HG03469 (cell line): ENCODE measurements at regions not wholly inside any gene's neighbourhood (a gene's known extent, or its start where the extent isn't known, plus 50 kb on each side); places are given as distances from the start of the nearest gene placed in this dataset.
"Not testable (repeated sequence)": the region's sequence is repeated elsewhere in the genome, so short reads cannot be mapped to it uniquely, and the experiment has no call there.

Experiments used
- ATAC-seq: cut with Tn5 transposase; IDR thresholded peaks from one replicate; pipeline ENCODE4 v1.9.1; 2021; ENCODE audit warnings: mild to moderate bottlenecking, moderate library complexity, moderate number of reproducible peaks; ENCODE audit not compliant: unreplicated experiment

DNA sequence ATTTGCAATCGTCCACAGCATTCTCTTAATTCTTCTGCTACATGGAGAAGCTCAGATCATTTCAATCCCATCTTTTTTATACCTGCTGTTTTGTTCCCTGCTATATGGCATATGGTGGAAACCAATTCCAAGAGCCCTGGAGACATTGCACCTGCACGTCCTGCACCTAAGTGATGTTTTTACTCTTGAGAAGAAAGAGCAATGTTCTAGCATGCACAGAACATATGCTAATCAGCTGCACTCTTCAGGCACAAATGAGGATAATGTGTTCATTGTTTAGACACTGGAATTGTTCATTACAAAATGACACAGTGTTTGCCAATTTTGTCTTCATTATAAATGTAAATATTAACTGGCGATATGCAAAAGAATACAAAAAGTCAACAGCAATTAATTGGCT, 935.8 kb downstream of the TLE4 start:
- no peak for ATAC-seq

DNA sequence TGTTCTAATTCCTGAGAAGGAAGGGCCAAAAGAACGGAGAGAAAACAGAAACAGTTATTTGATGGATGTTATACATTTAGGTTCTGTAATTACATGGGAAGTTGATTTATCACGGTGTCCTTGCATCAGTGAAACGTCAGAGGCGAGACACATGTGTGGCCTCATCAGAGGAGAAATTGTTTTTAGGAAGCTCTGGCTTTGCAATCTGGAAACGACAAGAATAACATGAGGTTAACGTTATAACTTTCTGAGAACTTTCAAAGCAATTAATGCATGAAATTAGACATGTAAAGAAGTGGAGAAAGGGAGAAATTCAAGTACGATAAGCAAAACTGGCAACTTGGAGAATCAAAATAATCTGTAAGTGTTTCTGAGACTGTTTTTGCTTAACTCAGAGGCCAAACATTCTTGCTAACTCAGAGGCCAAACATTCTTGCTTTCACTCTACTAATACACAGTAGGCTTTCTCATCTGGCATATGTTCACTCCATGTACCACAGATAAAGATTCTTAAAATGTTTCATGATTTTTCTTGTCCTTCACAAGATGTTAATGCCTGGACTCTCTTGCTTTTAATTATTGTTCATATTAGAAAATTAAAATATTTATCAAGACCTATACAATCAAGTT, 933.0 kb downstream of the TLE4 start:
- no peak for ATAC-seq

DNA sequence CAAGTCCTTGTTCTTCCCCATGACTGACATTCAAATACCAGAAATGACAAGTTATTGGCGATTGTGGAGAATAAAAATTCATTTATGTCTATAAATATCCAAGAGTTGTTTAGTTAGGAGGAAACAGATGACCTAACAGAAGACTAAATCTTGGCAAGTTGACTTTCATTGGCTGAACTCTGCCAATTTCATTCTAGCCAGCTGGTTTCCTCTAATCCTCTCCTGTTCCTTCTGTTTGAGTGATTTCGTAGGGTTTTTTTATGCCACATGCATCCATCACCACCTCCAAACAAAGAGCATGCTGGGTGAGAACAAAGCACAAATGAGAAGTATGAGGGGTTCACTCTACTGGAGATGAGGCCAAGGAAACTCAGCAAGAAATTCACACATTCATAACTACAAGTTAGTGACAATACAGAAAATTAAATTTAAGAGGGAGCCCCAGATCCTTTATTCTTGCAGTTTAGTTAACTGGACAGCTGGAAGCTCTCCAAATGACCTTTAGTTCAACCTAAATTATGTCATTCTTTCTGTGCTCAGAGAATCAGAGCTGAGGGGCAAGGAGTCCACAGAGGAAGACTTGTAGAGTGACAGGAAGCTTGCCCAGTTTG, 932.0 kb downstream of the TLE4 start:
- ATAC-seq: no peak

DNA sequence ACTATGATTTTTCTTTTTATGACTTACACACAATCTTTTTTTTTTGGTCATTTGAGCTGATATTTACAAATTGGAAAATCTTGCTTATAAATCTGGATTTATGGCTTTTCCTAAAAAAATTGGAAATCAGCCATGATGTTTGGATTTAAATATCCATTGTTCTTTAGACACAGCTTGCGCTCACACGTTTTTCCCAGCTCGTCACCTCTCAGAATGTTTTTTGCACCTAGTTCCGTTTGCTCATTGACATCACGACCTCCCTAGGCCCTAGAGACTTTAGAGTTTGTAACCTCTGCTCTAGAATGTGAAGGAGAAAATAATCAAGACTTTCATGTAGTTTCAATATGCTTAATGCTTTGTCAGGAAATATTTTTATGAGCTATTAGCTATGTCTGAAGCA, 930.5 kb downstream of the TLE4 start:
- ATAC-seq: no peak

DNA sequence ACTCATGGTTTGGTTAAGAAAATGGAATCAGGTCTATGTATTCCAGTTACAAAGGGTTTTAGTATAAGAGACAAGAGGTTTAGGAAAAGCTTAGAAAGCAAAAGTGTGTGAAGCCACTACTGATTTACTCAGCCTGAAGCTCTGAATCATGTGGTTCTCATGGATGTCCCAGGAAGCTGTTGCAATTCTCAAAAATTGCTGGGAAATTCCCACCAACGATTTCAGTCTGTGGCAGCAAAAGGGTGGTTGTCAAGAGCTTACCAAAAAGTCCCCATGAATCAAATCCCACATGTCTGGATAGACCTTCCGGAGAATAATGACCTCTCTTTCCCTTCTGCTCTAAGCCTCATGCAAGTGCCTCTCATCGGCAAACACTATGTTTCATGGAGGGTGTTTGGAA, 929.9 kb downstream of the TLE4 start:
- ATAC-seq: no peak

DNA sequence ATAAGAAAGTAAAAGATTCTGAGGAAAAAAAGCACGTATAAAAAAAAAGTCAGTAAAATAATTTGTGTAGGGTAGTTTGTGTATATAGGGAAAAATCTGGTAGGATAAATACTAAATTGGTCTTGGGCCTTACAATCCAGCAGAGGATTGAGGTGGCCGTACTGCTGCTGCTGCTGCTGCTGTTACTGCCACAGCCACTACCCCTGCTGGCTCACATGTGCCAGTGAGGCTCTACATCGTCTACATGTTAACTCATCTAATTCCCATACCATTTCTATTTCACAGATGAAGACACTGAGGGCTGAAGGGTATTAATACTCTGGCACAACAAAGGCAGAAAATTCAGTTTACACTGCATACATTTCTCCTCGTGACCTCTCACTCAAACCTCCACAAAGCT, 928.5 kb downstream of the TLE4 start:
- no peak for ATAC-seq

DNA sequence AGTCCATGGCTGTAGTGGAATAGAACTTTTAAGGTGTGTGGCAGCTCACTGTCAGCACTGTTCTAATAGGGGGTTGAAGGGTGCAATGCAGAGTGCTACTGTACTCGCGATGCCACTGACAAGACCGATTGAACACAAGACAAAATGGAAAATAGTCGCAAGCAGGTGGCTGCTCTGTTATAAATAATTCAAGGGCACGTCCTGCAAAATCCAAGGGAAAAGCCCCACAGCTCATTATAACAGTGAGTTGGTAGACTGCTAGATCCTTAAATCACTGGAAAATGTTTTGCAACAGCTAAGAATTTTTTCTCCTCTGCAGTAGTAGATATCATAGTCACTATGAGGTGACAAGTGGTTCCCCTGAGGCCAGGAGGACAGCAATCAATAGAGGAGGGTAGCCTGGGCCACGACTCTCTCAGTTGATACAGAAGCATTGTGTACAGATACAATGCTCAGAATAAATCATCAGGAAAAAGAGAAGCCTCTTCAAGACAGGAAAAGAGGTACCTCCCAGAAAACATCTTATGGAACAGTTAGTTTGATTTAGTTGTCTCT, 926.3 kb downstream of the TLE4 start:
- no peak for ATAC-seq

DNA sequence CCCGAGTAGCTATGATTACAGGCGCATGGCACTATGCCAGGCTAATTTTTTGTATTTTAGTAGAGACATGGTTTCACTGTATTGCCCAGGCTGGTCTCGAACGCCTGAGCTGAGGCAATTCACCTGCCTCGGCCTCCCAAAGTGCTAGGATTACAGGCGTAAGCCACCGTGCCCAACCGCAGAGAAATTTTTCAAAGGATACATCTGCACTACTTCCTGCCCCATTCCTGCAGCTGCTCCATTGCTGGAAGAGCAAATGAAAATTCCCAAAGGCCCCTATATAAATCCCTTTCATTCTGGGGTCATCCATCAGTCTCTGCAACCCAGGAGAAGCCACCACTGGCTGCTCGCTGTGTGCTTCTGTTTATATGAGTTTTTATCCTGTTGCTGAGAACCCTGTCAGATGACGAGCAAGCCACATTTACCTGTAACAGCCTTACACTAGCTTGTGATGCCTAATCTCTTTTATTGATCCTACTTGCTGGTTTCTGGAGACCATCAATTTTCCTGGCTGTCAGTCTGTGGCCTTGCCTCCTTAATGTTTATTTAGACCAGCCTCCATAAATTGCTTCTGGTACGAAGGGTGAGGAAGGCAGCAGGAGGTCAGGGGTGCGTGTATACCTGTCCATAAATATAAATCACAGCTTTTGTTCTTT, 925.3 kb downstream of the TLE4 start:
- ATAC-seq: no peak

DNA sequence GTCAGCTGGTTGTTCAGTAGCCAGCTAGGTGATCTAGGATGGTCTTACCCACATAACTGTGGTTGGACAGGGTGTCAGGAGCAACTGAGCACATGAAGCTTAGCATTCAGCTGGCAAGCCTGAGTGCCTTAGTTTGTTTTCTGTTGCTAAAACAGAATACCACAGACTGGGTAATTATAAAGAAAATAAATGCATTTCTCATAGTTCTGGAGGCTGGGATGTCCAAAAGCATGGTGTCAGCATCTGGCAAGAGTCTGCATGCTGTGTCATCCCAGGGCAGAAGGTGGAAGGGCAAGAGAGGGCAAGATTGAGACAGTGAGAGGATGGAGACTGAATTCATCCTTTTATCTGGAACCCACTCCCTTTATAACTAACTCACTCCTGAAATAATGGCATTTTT, 921.5 kb downstream of the TLE4 start:
- no peak for ATAC-seq

DNA sequence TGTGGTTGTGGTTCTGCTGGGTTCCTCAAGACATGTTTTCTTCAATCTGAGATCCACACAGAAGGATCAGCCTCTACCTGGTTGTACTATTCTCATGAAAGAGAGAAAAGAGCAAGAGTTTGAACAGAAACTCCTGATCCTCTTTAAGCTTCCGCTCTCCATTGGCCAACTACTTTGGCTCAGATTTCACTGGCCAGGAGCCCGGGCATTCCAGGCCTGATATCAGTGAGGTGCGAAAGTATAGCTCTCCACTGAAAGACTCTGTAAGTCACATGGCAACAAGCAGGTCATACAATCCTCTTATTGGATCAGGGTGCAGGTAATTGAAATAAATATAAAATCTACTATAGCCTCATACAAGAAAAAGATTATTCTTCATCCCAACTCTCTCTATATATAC, 920.5 kb downstream of the TLE4 start:
- no peak for ATAC-seq

DNA sequence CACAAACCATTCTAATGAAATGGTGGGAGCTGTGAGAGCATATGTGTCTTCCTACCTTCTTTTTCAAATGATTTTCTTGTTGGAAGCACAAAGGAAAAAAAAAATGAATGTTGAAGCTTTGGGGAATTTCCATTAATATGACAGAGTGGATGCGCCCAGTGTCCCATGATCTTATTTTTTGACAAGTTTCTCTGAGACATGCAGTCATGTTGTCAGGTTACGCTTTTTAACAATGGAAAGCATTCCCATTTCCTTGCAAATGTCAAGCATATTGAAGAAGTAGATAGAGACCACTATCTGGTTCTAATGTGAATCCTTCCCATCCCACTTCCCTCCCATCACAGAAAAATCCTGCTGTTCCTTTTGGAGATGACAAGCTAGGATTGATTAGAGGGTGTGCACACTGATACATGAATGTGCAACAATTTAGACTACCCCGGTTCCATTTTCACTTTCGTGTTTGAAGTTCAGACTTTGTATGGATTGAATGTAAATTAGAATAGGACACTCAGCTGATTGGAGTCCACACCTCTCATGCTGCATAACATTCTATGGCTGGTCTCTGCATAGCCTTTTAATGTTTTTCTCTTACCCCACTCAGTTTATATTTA, 919.4 kb downstream of the TLE4 start:
- ATAC-seq: no peak

DNA sequence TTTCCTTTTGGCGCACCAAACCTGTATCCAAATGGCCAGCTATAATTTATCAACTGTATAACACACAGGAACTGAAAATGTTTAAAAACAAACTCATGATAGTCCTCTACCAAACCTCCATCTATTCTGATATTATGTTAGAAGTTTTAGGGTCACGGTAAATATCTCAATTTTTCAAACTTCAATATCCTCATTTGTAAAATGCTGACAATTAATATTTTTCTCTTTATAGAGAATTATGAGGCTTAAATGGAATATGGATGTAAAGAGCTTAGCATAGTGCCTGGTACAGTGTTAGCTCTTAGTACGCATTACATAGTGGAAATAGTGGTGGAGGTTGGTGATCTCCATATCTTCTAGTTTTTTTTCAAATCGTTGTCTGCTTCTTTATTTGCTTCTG, 917.6 kb downstream of the TLE4 start:
- ATAC-seq: no peak

DNA sequence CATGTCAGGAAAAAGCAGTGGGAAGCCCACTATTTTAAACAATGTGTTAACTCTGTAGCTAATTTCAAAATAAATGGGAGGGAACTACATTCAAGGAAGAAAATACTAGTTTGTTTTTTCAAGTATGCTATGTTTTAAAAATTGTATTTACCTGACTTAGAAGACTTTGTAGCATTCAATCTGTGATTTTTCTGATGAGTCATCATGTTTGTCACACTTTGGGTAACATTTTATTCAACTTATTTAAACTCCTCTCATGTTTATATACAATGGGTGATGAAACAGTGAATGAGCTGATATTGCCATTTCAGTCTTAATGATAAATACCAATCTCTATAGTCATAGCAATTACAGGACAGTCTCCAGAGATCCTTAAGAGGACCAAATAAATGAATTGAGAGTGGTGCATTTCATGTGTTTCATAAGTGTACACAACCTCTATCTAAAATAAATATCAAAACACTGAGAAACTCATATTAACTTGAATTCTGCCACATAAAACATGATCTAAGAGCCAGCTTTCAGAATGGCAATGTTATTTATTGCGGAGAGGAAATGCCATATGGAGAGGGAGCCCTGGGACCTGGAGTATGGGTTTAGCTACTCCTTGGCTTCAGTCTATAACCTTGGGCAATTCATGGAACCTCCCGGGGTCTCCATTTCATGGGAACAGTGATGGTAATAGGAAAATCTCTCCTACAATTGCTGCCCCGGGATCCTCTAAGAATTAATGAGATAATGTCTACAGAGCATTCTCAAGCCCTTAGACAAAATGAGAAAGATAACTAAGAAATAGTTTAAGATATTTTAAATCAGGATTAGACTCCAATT, 913.9 kb downstream of the TLE4 start:
- ATAC-seq: no peak

DNA sequence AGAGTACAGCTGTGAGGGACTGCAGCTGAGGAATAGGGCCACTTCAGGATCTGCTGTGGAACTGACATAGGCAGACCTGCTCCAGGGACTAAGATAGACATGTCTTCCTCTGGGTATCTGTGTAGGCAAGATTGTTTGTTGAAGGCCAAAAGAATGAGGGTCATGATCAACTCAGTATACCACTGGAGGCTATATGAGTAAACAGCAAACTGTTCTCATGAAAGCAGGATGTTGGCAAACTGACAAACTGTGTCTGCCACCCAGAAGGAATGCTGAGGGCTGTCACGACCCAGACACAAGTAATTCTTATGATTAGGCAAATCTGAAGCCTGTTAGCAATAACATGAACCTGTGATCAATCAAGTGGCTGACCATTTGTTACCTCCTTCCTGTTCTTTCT, 910.5 kb downstream of the TLE4 start:
- ATAC-seq: not testable (repeated sequence)

DNA sequence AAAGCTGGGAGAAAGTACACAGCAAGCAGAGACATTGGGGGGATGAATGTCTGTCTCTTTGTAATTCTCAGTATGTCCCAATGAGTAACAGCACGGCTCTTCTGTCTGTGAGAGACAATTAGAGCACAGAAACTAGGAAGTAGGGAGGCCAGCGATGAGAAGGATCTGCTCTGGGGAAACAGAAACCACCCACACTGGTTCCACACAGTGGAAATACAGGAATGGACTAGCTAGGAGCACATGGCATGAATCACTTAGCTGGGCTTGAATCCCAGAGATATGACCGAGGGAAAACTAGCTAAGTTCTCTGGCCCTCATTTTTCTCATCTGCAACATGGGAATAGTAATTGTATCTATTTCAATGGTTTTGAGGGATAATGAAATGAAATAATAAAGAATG, 895.9 kb downstream of the TLE4 start:
- ATAC-seq: no peak

DNA sequence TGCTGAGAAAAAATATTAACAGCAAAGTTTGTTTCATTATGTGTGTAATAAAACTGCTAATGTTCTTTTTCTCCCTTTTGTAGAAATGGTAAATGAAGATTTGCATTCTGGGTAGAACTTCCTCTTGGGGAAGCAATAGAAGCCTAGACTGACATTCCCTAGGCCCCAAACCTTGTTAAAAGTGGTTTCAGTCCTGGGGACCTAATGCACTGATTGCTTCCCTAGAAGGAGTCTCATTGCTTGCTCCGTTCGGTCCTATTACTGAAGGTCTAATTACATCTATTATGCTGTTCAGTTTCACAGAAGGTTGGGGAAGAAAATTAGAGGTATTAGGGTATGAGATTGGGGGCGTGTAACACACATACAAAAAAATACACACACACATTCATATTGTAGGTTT, 893.8 kb downstream of the TLE4 start:
- no peak for ATAC-seq

DNA sequence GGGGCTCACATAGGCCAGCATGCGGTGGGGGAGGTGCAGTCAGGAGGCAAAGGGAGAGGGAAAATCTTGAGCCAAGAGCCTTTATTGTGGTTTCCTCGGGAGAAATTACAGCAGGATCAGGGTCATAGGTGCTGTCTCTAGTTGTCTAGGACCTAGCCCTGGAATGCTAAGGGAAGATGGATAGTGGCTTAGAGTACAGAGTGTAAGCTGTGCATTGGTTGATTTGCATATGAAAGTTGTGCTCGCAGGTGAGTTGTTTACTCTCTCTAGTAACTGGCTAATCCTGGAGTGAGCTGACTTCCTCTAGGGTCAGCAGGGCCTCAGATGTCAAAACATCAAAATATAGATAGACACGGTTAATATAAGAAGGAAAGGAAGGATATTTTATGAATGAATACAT, 877.7 kb downstream of the TLE4 start:
- no peak for ATAC-seq

DNA sequence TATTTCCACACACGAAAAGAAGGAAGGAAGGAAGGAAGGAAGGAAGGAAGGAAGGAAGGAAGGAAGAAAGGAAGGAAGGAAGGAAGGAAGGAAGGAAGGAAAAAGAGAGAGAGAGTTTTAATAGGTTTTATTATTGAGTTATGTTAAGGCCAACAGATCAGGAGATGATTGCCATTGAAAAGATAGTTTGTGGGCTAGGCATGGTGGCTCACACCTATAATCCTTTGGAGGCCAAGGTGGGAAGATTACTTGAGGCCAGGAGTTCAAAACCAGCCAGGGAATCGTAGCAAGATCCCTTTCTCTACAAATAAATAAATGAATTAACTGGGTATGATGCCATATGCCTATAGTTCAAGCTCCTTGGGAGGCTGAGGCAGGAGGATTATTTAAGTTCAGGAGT, 877.2 kb downstream of the TLE4 start:
- ATAC-seq: no peak

DNA sequence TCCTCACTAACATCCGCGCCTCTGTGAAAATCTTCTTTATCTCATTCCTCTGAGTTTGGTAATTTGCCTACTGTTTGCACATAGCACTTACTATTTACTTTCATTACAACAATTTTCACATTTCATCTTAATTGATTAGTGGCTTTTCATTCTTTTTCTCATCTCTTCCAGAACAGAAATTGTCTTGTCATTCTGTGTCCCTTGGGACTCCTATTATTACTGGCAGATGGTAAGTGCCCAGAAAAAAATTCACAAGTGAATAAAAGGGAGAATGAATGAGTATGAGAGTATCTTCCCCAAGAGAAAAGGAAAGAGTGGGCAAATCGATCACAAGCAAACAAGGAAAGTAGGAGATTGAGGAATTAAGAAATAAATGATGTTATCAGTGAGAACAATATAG, 876.1 kb downstream of the TLE4 start:
- ATAC-seq: no peak

DNA sequence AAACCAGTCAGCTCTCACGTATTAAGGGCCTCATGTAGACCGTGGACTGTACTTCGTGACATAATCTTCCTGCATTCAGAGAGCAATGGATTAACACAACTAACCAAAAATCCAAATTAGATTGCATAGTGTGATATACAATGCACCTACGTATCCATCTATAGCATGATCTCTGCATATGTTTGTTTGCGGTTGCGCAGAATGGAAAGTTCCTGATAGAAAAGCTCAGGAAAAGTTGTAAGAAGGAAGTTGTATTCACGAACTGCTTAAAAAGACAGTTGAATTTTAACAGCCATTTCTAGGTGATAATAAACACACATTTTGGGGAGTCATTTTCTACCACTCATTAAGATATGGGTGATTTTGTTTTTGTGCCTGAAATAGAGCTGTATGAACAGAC, 869.0 kb downstream of the TLE4 start:
- no peak for ATAC-seq

DNA sequence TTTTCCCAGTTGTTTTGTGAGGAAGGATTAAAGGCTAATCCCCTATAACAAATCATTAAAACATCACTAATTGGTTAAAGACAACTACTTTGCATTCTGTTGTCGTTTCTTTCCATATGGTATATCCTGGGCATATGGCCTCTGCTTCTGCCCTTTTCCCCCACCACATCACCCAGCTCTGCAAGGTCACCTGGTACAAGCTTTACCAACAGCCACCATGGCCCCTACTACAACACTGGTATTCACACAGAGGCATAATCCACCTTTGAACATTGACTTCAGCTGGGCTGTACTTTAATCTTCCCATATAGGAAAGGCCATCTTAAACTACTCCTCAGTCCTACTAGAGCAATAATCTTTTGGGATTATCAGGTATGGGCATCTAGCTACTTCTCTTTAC, 866.1 kb downstream of the TLE4 start:
- no peak for ATAC-seq
